ENCODE measurements at regions not wholly inside any gene's neighbourhood (a gene's known extent, or its start where the extent isn't known, plus 50 kb on each side); places are given as distances from the start of the nearest gene placed in this dataset.

DNA sequence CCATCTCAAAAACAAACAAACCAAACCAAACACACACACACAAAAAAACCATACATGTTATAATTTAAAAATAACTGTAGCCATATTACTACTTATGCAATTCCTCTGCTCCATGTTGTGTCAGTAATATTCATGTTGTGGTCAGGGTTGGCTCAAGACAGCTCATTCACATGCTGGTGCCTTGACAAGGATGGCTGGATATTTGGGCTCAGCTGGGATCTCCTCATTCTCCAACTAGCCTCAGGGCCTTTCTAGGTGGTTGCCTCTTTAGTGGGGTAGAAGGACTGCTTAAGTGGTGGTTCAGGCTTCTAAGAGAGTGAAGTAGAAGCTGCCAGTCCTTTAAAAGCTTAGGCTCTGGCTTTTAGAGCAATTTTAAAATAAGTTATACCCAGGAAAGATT, 189.3 kb downstream of the ADRA2A start:
- TF ChIP-seq CTCF (IDR thresholded peaks at IDR 0.05) = no peak
- TF ChIP-seq POLR2A (IDR thresholded peaks at IDR 0.05) = no peak
